Stomach (tissue), 8 donors: ENCODE measurements at regions not wholly inside any gene's neighbourhood (a gene's known extent, or its start where the extent isn't known, plus 50 kb on each side); places are given as distances from the start of the nearest gene placed in this dataset.

Experiments used
- DNase-seq, 2 donors: peaks; one replicate each; pipeline versions ENCODE4 v3.0.0 to v3.0.0-alpha.2; 2013 to 2019
- H3K27ac ChIP-seq, 5 donors: fragments of 200-600 bp in 4 of 5; sonication (generic) in 4 of 5; one replicate each; pipeline ENCODE4 v1.5.1; 2013 to 2019; ENCODE audit warnings: mild to moderate bottlenecking in 1 of 5, moderate library complexity in 1 of 5
- H3K27me3 ChIP-seq, 3 donors: fragments of 200-600 bp; sonication (generic); one replicate each; pipeline ENCODE4 v1.5.1; 2017 to 2019; ENCODE audit warnings: mixed run types in 1 of 3
- H3K36me3 ChIP-seq, 4 donors: fragments of 200-600 bp; sonication (generic); 1 replicate in 3 of 4; 2 replicates in 1 of 4; pipeline ENCODE4 v1.5.1; 2016 to 2019
- H3K4me1 ChIP-seq, 4 donors: fragments of 200-600 bp; sonication (generic); one replicate each; pipeline ENCODE4 v1.5.1; 2016 to 2019
- H3K4me3 ChIP-seq, 4 donors: fragments of 200-600 bp; sonication (generic) in 3 of 4; one replicate each; pipeline ENCODE4 v1.5.1; 2016 to 2019; ENCODE audit warnings: mild to moderate bottlenecking in 1 of 4
- H3K9me3 ChIP-seq, 4 donors: fragments of 200-600 bp; sonication (generic); one replicate each; pipeline ENCODE4 v1.5.1; 2016 to 2019
- EP300 ChIP-seq: sonication (generic); formaldehyde crosslinking; IDR thresholded peaks from one replicate; pipeline ENCODE4 v1.6.1; 2017; ENCODE audit warnings: antibody characterized with exemption
- POLR2A ChIP-seq, 4 donors: fragments of 450-650 bp; IDR thresholded peaks; one replicate each; pipeline ENCODE4 v1.6.1; 2016; ENCODE audit warnings: antibody characterized with exemption in 4 of 4, control low read depth in 2 of 4, mild to moderate bottlenecking in 1 of 4, moderate library complexity in 1 of 4
- POLR2AphosphoS5 ChIP-seq, 3 donors: sonication (generic); formaldehyde crosslinking; IDR thresholded peaks; one replicate each; pipeline ENCODE4 v1.6.1; 2016; ENCODE audit warnings: antibody characterized with exemption in 3 of 3
- WGBS, 5 donors: extraction: QIAGEN DNeasy Blood & Tissue Kit in 3 of 5; methylation state at CpG; one replicate each; pipeline versions ENCODE4 v1.1.5 to v1.1.7; 2013 to 2018; 5-methylcytosine and 5-hydroxymethylcytosine counted together
- intact Hi-C: fragments of 100-400 bp; cut with DNase I; formaldehyde crosslinking; loops from one replicate; pipeline ENCODE4 v1.15.1; 2023; ENCODE audit warnings: low total_unique reads
- TF ChIP-seq, protein P1 (sequence below), 7 experiments: fragments of 450-650 bp in 4 of 7; fragments of 200-600 bp in 3 of 7; sonication (generic) in 3 of 7; IDR thresholded peaks; one replicate each; pipeline ENCODE4 v1.5.1; 2016 to 2019; ENCODE audit warnings: antibody characterized with exemption in 7 of 7, control low read depth in 2 of 7, mild to moderate bottlenecking in 1 of 7
- donor health status: healthy with polysubstance abuse.
- donor health status: Bipolar disorder and iron deficiency.
- donor health status: healthy.

GRCh38 chr3:78154521-78155186 is 1114.8 kb downstream of the ROBO2 start:
- no peaks in the 10 kb centered on the region for H3K36me3 ChIP-seq
- no peak for DNase-seq
- WGBS, 5 donors = 76 to 89% (median 84%) methylated on average over 3 of the region's 3 CpGs
- H3K27me3 ChIP-seq = no peaks in the 10 kb centered on the region
- intact Hi-C loops = no loop called here
- no peaks in the 10 kb centered on the region for H3K9me3 ChIP-seq
- TF ChIP-seq EP300 (no peak), POLR2AphosphoS5 (IDR thresholded peaks at IDR 0.05) (no peak), POLR2A (IDR thresholded peaks at IDR 0.05) (no peak)
- TF ChIP-seq, protein P1, sequence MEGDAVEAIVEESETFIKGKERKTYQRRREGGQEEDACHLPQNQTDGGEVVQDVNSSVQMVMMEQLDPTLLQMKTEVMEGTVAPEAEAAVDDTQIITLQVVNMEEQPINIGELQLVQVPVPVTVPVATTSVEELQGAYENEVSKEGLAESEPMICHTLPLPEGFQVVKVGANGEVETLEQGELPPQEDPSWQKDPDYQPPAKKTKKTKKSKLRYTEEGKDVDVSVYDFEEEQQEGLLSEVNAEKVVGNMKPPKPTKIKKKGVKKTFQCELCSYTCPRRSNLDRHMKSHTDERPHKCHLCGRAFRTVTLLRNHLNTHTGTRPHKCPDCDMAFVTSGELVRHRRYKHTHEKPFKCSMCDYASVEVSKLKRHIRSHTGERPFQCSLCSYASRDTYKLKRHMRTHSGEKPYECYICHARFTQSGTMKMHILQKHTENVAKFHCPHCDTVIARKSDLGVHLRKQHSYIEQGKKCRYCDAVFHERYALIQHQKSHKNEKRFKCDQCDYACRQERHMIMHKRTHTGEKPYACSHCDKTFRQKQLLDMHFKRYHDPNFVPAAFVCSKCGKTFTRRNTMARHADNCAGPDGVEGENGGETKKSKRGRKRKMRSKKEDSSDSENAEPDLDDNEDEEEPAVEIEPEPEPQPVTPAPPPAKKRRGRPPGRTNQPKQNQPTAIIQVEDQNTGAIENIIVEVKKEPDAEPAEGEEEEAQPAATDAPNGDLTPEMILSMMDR (IDR thresholded peaks at IDR 0.05) = no peak
- no peak overlapping the region for H3K4me3 ChIP-seq
- H3K27ac ChIP-seq = no peak overlapping the region
- H3K4me1 ChIP-seq = no peaks in the 10 kb centered on the region

- H3K9me3 ChIP-seq = no peaks in the 10 kb centered on the region
- H3K36me3 ChIP-seq = no peaks in the 10 kb centered on the region
- no peak overlapping the region for H3K4me3 ChIP-seq
- 86 to 93% (median 92%) methylated on average over 4 of the region's 4 CpGs for whole genome bisulfite sequencing, 5 donors
- no peaks in the 10 kb centered on the region for H3K27me3 ChIP-seq
- DNase-seq = no peak
- intact Hi-C loops = no loop called here
- no peak overlapping the region for H3K27ac ChIP-seq
- H3K4me1 ChIP-seq = no peaks in the 10 kb centered on the region
- TF ChIP-seq EP300 = no peak
- TF ChIP-seq POLR2AphosphoS5 (IDR thresholded peaks at IDR 0.05) = no peak
- no peak for TF ChIP-seq POLR2A (IDR thresholded peaks at IDR 0.05)
- TF ChIP-seq, protein P1 (IDR thresholded peaks at IDR 0.05) = no peak
Measured at GRCh38 chr3:78161736-78162135, 1121.8 kb downstream of the ROBO2 start.

GRCh38 chr3:78163379-78163778 is 1123.5 kb downstream of the ROBO2 start:
- Histone ChIP-seq H3K27me3 (no peaks in the 10 kb centered on the region), H3K9me3 (no peaks in the 10 kb centered on the region), H3K27ac (no peak overlapping the region), H3K4me1 (no peaks in the 10 kb centered on the region), H3K36me3 (no peaks in the 10 kb centered on the region), H3K4me3 (no peak overlapping the region)
- intact Hi-C loops = no loop called here
- TF ChIP-seq, protein P1 (IDR thresholded peaks at IDR 0.05) = no peak
- no peak for TF ChIP-seq POLR2A (IDR thresholded peaks at IDR 0.05)
- no peak for TF ChIP-seq EP300
- no peak for TF ChIP-seq POLR2AphosphoS5 (IDR thresholded peaks at IDR 0.05)
- DNase-seq = peak in 1 of 2 donors; percentile 8

DNA sequence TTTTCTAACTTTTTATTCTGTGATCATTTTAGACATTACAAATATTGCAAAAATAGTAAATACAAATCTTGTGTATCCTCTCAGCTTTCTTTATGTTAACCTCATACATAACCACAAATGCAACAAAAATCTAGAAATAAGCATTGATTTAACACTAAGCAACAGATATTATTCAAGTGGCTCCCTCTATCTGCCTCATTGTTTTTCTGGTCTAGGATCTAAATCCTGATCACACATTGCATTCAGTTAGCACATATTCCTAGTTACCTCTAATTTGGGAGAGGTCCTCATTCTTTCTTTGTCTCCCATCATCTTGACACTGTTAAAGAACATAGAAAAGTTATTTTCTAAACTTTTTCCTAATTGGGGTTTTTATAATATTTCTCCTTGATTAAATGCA is 1126.0 kb downstream of the ROBO2 start:
- Histone ChIP-seq H3K36me3 (no peaks in the 10 kb centered on the region), H3K4me3 (no peak overlapping the region), H3K4me1 (no peaks in the 10 kb centered on the region), H3K27me3 (no peaks in the 10 kb centered on the region), H3K9me3 (no peaks in the 10 kb centered on the region), H3K27ac (no peak overlapping the region)
- peak in 1 of 2 donors; percentile 11 for DNase-seq
- intact Hi-C loops = no loop called here
- TF ChIP-seq, protein P1 (IDR thresholded peaks at IDR 0.05) = no peak
